ENCODE measurements at regions not wholly inside any gene's neighbourhood (a gene's known extent, or its start where the extent isn't known, plus 50 kb on each side); places are given as distances from the start of the nearest gene placed in this dataset.
"Not testable (repeated sequence)": the region's sequence is repeated elsewhere in the genome, so short reads cannot be mapped to it uniquely, and the experiment has no call there.

GRCh38 chr17:64739316-64740058 lies 77.4 kb upstream of the SMURF2 start:
- intact Hi-C loops (cut with DNase I): no loop called here
- no peak for DNase-seq (ENCODE audit: low spot score)

GRCh38 chr17:64736804-64737492 lies 74.8 kb upstream of the SMURF2 start:
- no peak for DNase-seq (ENCODE audit: low spot score)
- intact Hi-C loops (cut with DNase I): no loop called here

- intact Hi-C loops (cut with DNase I): no loop called here
- no peak for DNase-seq (ENCODE audit: low spot score)
These were observed 70.4 kb upstream of the SMURF2 start for GRCh38 chr17:64732336-64733006.

GRCh38 chr17:64730023-64730422 lies 67.9 kb upstream of the SMURF2 start:
- intact Hi-C loops (cut with DNase I); DNase-seq (ENCODE audit: low spot score): not testable (repeated sequence)

- intact Hi-C loops (cut with DNase I): no loop called here
- no peak for DNase-seq (ENCODE audit: low spot score)
These were observed 67.1 kb upstream of the SMURF2 start for GRCh38 chr17:64729201-64729600.

GRCh38 chr17:64728041-64728695 lies 66.1 kb upstream of the SMURF2 start:
- DNase-seq (ENCODE audit: low spot score): no peak
- intact Hi-C loops (cut with DNase I): no loop called here

GRCh38 chr17:64726025-64726424 lies 63.9 kb upstream of the SMURF2 start:
- DNase-seq (ENCODE audit: low spot score); intact Hi-C loops (cut with DNase I): not testable (repeated sequence)

- peak; percentile 89 for DNase-seq (ENCODE audit: low spot score)
These were observed 62.1 kb upstream of the SMURF2 start for GRCh38 chr17:64724246-64724645.

GRCh38 chr17:64723781-64724180 lies 61.7 kb upstream of the SMURF2 start:
- intact Hi-C loops (cut with DNase I): no loop called here
- no peak for DNase-seq (ENCODE audit: low spot score)

More at GRCh38 chr17:64724246-64724645, 62.1 kb upstream of the SMURF2 start:
- intact Hi-C loops (cut with DNase I): not testable (repeated sequence)

- DNase-seq (ENCODE audit: low spot score); intact Hi-C loops (cut with DNase I): not testable (repeated sequence)
These were observed 59.4 kb upstream of the SMURF2 start for GRCh38 chr17:64721556-64721955.

GRCh38 chr17:64720253-64720652 lies 58.1 kb upstream of the SMURF2 start:
- intact Hi-C loops (cut with DNase I): not testable (repeated sequence)

GRCh38 chr17:64719517-64719916 lies 57.4 kb upstream of the SMURF2 start:
- peak; percentile 43 for DNase-seq (ENCODE audit: low spot score)
- intact Hi-C loops (cut with DNase I): not testable (repeated sequence)

More at GRCh38 chr17:64720253-64720652, 58.1 kb upstream of the SMURF2 start:
- DNase-seq (ENCODE audit: low spot score): peak; percentile 26

- peak; percentile 35 for DNase-seq (ENCODE audit: low spot score)
- intact Hi-C loops (cut with DNase I): not testable (repeated sequence)
These were observed 56.7 kb upstream of the SMURF2 start for GRCh38 chr17:64718816-64719215.

- no peak for DNase-seq (ENCODE audit: low spot score)
- intact Hi-C loops (cut with DNase I): no loop called here
These were observed 56.0 kb upstream of the SMURF2 start for GRCh38 chr17:64718058-64718457.

- intact Hi-C loops (cut with DNase I): not testable (repeated sequence)
- peak; percentile 51 for DNase-seq (ENCODE audit: low spot score)
These were observed 54.4 kb upstream of the SMURF2 start for GRCh38 chr17:64716496-64716895.

- intact Hi-C loops (cut with DNase I): not testable (repeated sequence)
- peak; percentile 3 for DNase-seq (ENCODE audit: low spot score)
These were observed 51.7 kb upstream of the SMURF2 start for GRCh38 chr17:64713786-64714185.

- intact Hi-C loops (cut with DNase I): not testable (repeated sequence)
- DNase-seq (ENCODE audit: low spot score): peak; percentile 42
These were observed 50.6 kb upstream of the SMURF2 start for GRCh38 chr17:64712557-64713351.
